ENCODE measurements at regions not wholly inside any gene's neighbourhood (a gene's known extent, or its start where the extent isn't known, plus 50 kb on each side); places are given as distances from the start of the nearest gene placed in this dataset.

- Histone ChIP-seq H2AFZ (ENCODE audit: low read depth, low read length) (no peak overlapping the region), H3K79me2 (ENCODE audit: insufficient read depth, low read length) (no peaks in the 10 kb centered on the region), H3K9me3 (ENCODE audit: insufficient read depth, low read depth, low read length) (no peaks in the 10 kb centered on the region), H3K9ac (ENCODE audit: low read length) (no peak overlapping the region), H3K27ac (ENCODE audit: low read depth, low read length) (no peak overlapping the region), H3K4me1 (ENCODE audit: insufficient read depth, low read length) (no peaks in the 10 kb centered on the region), H4K20me1 (ENCODE audit: insufficient read depth, low read length) (no peaks in the 10 kb centered on the region), H3K27me3 (ENCODE audit: insufficient read depth, low read length) (no peaks in the 10 kb centered on the region), H3K4me2 (ENCODE audit: low read length) (no peak overlapping the region), H3K36me3 (ENCODE audit: insufficient read depth, low read length) (no peaks in the 10 kb centered on the region), H3K4me3 (ENCODE audit: insufficient read depth, low read depth, low read length) (no peak overlapping the region)
- H3K4me3 Mint-ChIP-seq (ENCODE audit: unreplicated experiment), result no peak overlapping the region
- H3K27ac Mint-ChIP-seq (ENCODE audit: unreplicated experiment), result no peak overlapping the region
- FAIRE-seq (no peak), DNase-seq (ENCODE audit: low read depth) (no peak)
- TF ChIP-seq CTCF (IDR thresholded peaks at IDR 0.05; ENCODE audit: insufficient read depth, low read depth, low read length) (no peak), EZH2 (IDR thresholded peaks at IDR 0.05; ENCODE audit: insufficient read depth, low read length) (no peak)
- H3K4me1 Mint-ChIP-seq (ENCODE audit: low read depth, unreplicated experiment), result no peaks in the 10 kb centered on the region
- no peaks in the 10 kb centered on the region for H3K9me3 Mint-ChIP-seq (ENCODE audit: unreplicated experiment)
- no peaks in the 10 kb centered on the region for H3K27me3 Mint-ChIP-seq (ENCODE audit: low read depth, unreplicated experiment)
- H3K36me3 Mint-ChIP-seq (ENCODE audit: low read depth, unreplicated experiment), result no peaks in the 10 kb centered on the region
These were observed 121.3 kb upstream of the SYT4 start for GRCh38 chr18:43398601-43399000.

GRCh38 chr18:43405097-43405496, 127.8 kb upstream of the SYT4 start:
- Histone ChIP-seq H3K79me2 (ENCODE audit: insufficient read depth, low read length) (no peaks in the 10 kb centered on the region), H3K4me3 (ENCODE audit: insufficient read depth, low read depth, low read length) (no peak overlapping the region), H3K4me1 (ENCODE audit: insufficient read depth, low read length) (no peaks in the 10 kb centered on the region), H3K4me2 (ENCODE audit: low read length) (no peak overlapping the region), H2AFZ (ENCODE audit: low read depth, low read length) (no peak overlapping the region), H4K20me1 (ENCODE audit: insufficient read depth, low read length) (no peaks in the 10 kb centered on the region), H3K27me3 (ENCODE audit: insufficient read depth, low read length) (no peaks in the 10 kb centered on the region), H3K36me3 (ENCODE audit: insufficient read depth, low read length) (no peaks in the 10 kb centered on the region), H3K9me3 (ENCODE audit: insufficient read depth, low read depth, low read length) (no peaks in the 10 kb centered on the region), H3K9ac (ENCODE audit: low read length) (no peak overlapping the region), H3K27ac (ENCODE audit: low read depth, low read length) (no peak overlapping the region)
- no peak for FAIRE-seq
- H3K4me3 Mint-ChIP-seq (ENCODE audit: unreplicated experiment), result no peak overlapping the region
- peaks cover 6% of the 10 kb centered on the region for H3K4me1 Mint-ChIP-seq (ENCODE audit: low read depth, unreplicated experiment)
- H3K27ac Mint-ChIP-seq (ENCODE audit: unreplicated experiment), result no peak overlapping the region
- peak; percentile 9 for DNase-seq (ENCODE audit: low read depth)
- H3K36me3 Mint-ChIP-seq (ENCODE audit: low read depth, unreplicated experiment), result no peaks in the 10 kb centered on the region
- no peaks in the 10 kb centered on the region for H3K9me3 Mint-ChIP-seq (ENCODE audit: unreplicated experiment)
- H3K27me3 Mint-ChIP-seq (ENCODE audit: low read depth, unreplicated experiment), result no peaks in the 10 kb centered on the region
- no peak for TF ChIP-seq EZH2 (IDR thresholded peaks at IDR 0.05; ENCODE audit: insufficient read depth, low read length)
- no peak for TF ChIP-seq CTCF (IDR thresholded peaks at IDR 0.05; ENCODE audit: insufficient read depth, low read depth, low read length)

GRCh38 chr18:43414006-43414405, 136.7 kb upstream of the SYT4 start:
- no peaks in the 10 kb centered on the region for H3K27me3 Mint-ChIP-seq (ENCODE audit: low read depth, unreplicated experiment)
- Histone ChIP-seq H3K4me2 (ENCODE audit: low read length) (no peak overlapping the region), H3K27me3 (ENCODE audit: insufficient read depth, low read length) (no peaks in the 10 kb centered on the region), H3K9me3 (ENCODE audit: insufficient read depth, low read depth, low read length) (no peaks in the 10 kb centered on the region), H3K79me2 (ENCODE audit: insufficient read depth, low read length) (no peaks in the 10 kb centered on the region), H3K27ac (ENCODE audit: low read depth, low read length) (no peak overlapping the region), H2AFZ (ENCODE audit: low read depth, low read length) (no peak overlapping the region), H3K36me3 (ENCODE audit: insufficient read depth, low read length) (no peaks in the 10 kb centered on the region), H3K4me3 (ENCODE audit: insufficient read depth, low read depth, low read length) (no peak overlapping the region), H3K4me1 (ENCODE audit: insufficient read depth, low read length) (no peaks in the 10 kb centered on the region), H4K20me1 (ENCODE audit: insufficient read depth, low read length) (no peaks in the 10 kb centered on the region), H3K9ac (ENCODE audit: low read length) (no peak overlapping the region)
- H3K4me3 Mint-ChIP-seq (ENCODE audit: unreplicated experiment), result no peak overlapping the region
- no peaks in the 10 kb centered on the region for H3K9me3 Mint-ChIP-seq (ENCODE audit: unreplicated experiment)
- H3K36me3 Mint-ChIP-seq (ENCODE audit: low read depth, unreplicated experiment), result no peaks in the 10 kb centered on the region
- no peak overlapping the region for H3K27ac Mint-ChIP-seq (ENCODE audit: unreplicated experiment)
- DNase-seq (ENCODE audit: low read depth) (no peak), FAIRE-seq (no peak)
- peaks cover 6% of the 10 kb centered on the region for H3K4me1 Mint-ChIP-seq (ENCODE audit: low read depth, unreplicated experiment)
- TF ChIP-seq EZH2 (IDR thresholded peaks at IDR 0.05; ENCODE audit: insufficient read depth, low read length) (no peak), CTCF (IDR thresholded peaks at IDR 0.05; ENCODE audit: insufficient read depth, low read depth, low read length) (no peak)
